ENCODE measurements at regions not wholly inside any gene's neighbourhood (a gene's known extent, or its start where the extent isn't known, plus 50 kb on each side); places are given as distances from the start of the nearest gene placed in this dataset.

DNA sequence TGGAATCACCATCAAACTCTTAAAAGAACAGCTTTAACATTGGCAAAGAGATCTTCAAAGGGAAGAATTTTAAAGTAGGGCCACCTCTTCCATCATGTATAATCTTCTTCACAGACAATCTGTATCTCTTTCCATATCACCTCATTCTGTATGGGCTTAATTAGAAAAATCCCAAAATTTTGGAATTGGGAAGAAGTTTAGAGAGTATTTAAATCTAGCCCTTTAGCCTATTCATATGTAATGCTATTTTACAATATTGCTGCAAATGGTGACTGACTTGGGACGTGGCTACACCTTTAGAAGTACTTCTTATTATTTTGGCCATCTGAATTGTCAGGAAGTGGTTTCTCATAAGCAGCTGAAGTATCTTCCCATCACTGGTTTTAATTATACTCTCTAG is 474.3 kb downstream of the RFPL4B start:
- Mint-ChIP-seq H3K9me3 (ENCODE audit: unreplicated experiment) (no peaks in the 10 kb centered on the region), H3K27ac (ENCODE audit: unreplicated experiment) (no peak overlapping the region), H3K27me3 (ENCODE audit: low read depth, unreplicated experiment) (no peaks in the 10 kb centered on the region), H3K36me3 (ENCODE audit: low read depth, unreplicated experiment) (no peaks in the 10 kb centered on the region), H3K4me1 (ENCODE audit: low read depth, unreplicated experiment) (no peaks in the 10 kb centered on the region), H3K4me3 (ENCODE audit: unreplicated experiment) (no peak overlapping the region)
- Histone ChIP-seq H3K27ac (ENCODE audit: low read depth, low read length) (no peak overlapping the region), H3K9me3 (ENCODE audit: insufficient read depth, low read depth, low read length) (no peaks in the 10 kb centered on the region), H3K79me2 (ENCODE audit: insufficient read depth, low read length) (no peaks in the 10 kb centered on the region), H3K27me3 (ENCODE audit: insufficient read depth, low read length) (no peaks in the 10 kb centered on the region), H2AFZ (ENCODE audit: low read depth, low read length) (no peak overlapping the region), H3K36me3 (ENCODE audit: insufficient read depth, low read length) (no peaks in the 10 kb centered on the region), H3K4me2 (ENCODE audit: low read length) (no peak overlapping the region), H4K20me1 (ENCODE audit: insufficient read depth, low read length) (no peaks in the 10 kb centered on the region), H3K4me1 (ENCODE audit: insufficient read depth, low read length) (no peaks in the 10 kb centered on the region), H3K4me3 (ENCODE audit: insufficient read depth, low read depth, low read length) (no peak overlapping the region), H3K9ac (ENCODE audit: low read length) (no peak overlapping the region)
- TF ChIP-seq EZH2 (IDR thresholded peaks at IDR 0.05; ENCODE audit: insufficient read depth, low read length): no peak
- TF ChIP-seq, protein P1, sequence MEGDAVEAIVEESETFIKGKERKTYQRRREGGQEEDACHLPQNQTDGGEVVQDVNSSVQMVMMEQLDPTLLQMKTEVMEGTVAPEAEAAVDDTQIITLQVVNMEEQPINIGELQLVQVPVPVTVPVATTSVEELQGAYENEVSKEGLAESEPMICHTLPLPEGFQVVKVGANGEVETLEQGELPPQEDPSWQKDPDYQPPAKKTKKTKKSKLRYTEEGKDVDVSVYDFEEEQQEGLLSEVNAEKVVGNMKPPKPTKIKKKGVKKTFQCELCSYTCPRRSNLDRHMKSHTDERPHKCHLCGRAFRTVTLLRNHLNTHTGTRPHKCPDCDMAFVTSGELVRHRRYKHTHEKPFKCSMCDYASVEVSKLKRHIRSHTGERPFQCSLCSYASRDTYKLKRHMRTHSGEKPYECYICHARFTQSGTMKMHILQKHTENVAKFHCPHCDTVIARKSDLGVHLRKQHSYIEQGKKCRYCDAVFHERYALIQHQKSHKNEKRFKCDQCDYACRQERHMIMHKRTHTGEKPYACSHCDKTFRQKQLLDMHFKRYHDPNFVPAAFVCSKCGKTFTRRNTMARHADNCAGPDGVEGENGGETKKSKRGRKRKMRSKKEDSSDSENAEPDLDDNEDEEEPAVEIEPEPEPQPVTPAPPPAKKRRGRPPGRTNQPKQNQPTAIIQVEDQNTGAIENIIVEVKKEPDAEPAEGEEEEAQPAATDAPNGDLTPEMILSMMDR (IDR thresholded peaks at IDR 0.05; ENCODE audit: insufficient read depth, low read depth, low read length): no peak
- DNase-seq (ENCODE audit: low read depth): no peak
- FAIRE-seq: no peak

DNA sequence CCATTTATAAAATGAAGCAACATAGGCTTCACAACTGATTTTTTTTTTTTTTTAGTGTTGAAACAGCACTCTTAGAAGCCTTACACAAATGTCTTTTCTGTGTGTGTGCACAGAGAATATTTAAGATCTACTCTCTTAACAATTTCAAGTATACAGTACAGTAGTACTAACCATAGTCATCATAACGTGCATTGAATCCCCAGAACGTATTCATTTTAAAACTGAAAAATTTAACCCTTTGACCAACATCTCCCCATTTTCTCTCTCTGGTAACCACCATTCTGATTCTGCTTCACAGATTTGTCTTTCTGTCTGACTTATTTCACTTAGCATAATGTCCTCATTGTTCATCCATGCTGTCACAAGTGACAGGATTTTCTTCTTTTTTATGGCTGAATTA is 475.6 kb downstream of the RFPL4B start:
- TF ChIP-seq, protein P1 (IDR thresholded peaks at IDR 0.05; ENCODE audit: insufficient read depth, low read depth, low read length): no peak
- no peak for TF ChIP-seq EZH2 (IDR thresholded peaks at IDR 0.05; ENCODE audit: insufficient read depth, low read length)
- DNase-seq (ENCODE audit: low read depth): no peak
- H3K9ac ChIP-seq (ENCODE audit: low read length): no peak overlapping the region
- Mint-ChIP-seq H3K4me3 (ENCODE audit: unreplicated experiment) (no peak overlapping the region), H3K36me3 (ENCODE audit: low read depth, unreplicated experiment) (no peaks in the 10 kb centered on the region), H3K27ac (ENCODE audit: unreplicated experiment) (no peak overlapping the region), H3K27me3 (ENCODE audit: low read depth, unreplicated experiment) (no peaks in the 10 kb centered on the region), H3K9me3 (ENCODE audit: unreplicated experiment) (no peaks in the 10 kb centered on the region), H3K4me1 (ENCODE audit: low read depth, unreplicated experiment) (peaks cover 2% of the 10 kb centered on the region)
- H3K9me3 ChIP-seq (ENCODE audit: insufficient read depth, low read depth, low read length): no peaks in the 10 kb centered on the region
- no peaks in the 10 kb centered on the region for H3K79me2 ChIP-seq (ENCODE audit: insufficient read depth, low read length)
- no peak overlapping the region for H3K4me3 ChIP-seq (ENCODE audit: insufficient read depth, low read depth, low read length)
- no peak overlapping the region for H3K27ac ChIP-seq (ENCODE audit: low read depth, low read length)
- no peak overlapping the region for H2AFZ ChIP-seq (ENCODE audit: low read depth, low read length)
- H3K4me2 ChIP-seq (ENCODE audit: low read length): no peak overlapping the region
- H4K20me1 ChIP-seq (ENCODE audit: insufficient read depth, low read length): no peaks in the 10 kb centered on the region
- no peaks in the 10 kb centered on the region for H3K27me3 ChIP-seq (ENCODE audit: insufficient read depth, low read length)
- no peak for FAIRE-seq
- H3K36me3 ChIP-seq (ENCODE audit: insufficient read depth, low read length): no peaks in the 10 kb centered on the region
- H3K4me1 ChIP-seq (ENCODE audit: insufficient read depth, low read length): no peaks in the 10 kb centered on the region

DNA sequence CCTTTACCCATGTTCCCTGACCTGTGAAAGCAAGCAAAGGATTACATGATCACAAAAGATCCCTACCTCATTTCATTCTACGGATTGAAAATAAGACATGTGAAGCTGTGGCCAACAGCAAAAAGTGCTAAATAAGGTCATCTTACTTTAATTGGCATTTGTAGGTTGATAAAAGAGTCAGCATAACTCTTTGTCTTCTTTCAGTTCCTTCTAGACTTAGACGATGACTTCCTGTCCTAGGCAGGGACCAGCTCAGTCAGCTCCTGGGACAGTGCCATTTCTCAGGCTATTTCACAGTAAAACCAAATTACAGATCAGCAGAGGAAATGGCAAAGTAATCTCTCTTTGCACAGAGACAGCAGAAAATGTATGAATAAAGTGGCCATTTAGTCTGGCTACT is 480.7 kb downstream of the RFPL4B start:
- Mint-ChIP-seq H3K9me3 (ENCODE audit: unreplicated experiment) (peaks cover 2% of the 10 kb centered on the region), H3K36me3 (ENCODE audit: low read depth, unreplicated experiment) (no peaks in the 10 kb centered on the region), H3K4me1 (ENCODE audit: low read depth, unreplicated experiment) (peaks cover 8% of the 10 kb centered on the region), H3K27me3 (ENCODE audit: low read depth, unreplicated experiment) (no peaks in the 10 kb centered on the region), H3K4me3 (ENCODE audit: unreplicated experiment) (no peak overlapping the region), H3K27ac (ENCODE audit: unreplicated experiment) (no peak overlapping the region)
- no peak overlapping the region for H3K9ac ChIP-seq (ENCODE audit: low read length)
- H2AFZ ChIP-seq (ENCODE audit: low read depth, low read length): peak overlapping the region; percentile 42
- no peaks in the 10 kb centered on the region for H3K9me3 ChIP-seq (ENCODE audit: insufficient read depth, low read depth, low read length)
- no peaks in the 10 kb centered on the region for H3K79me2 ChIP-seq (ENCODE audit: insufficient read depth, low read length)
- H4K20me1 ChIP-seq (ENCODE audit: insufficient read depth, low read length): no peaks in the 10 kb centered on the region
- no peak for TF ChIP-seq EZH2 (IDR thresholded peaks at IDR 0.05; ENCODE audit: insufficient read depth, low read length)
- TF ChIP-seq, protein P1 (IDR thresholded peaks at IDR 0.05; ENCODE audit: insufficient read depth, low read depth, low read length): no peak
- FAIRE-seq: no peak
- peak; percentile 18 for DNase-seq (ENCODE audit: low read depth)
- no peak overlapping the region for H3K4me3 ChIP-seq (ENCODE audit: insufficient read depth, low read depth, low read length)
- no peaks in the 10 kb centered on the region for H3K27me3 ChIP-seq (ENCODE audit: insufficient read depth, low read length)
- H3K36me3 ChIP-seq (ENCODE audit: insufficient read depth, low read length): no peaks in the 10 kb centered on the region
- peaks cover 3% of the 10 kb centered on the region for H3K4me1 ChIP-seq (ENCODE audit: insufficient read depth, low read length)
- H3K27ac ChIP-seq (ENCODE audit: low read depth, low read length): no peak overlapping the region
- H3K4me2 ChIP-seq (ENCODE audit: low read length): no peak overlapping the region
